Fibroblast of pulmonary artery (primary cell): ENCODE measurements at regions not wholly inside any gene's neighbourhood (a gene's known extent, or its start where the extent isn't known, plus 50 kb on each side); places are given as distances from the start of the nearest gene placed in this dataset.
A peak's percentile ranks its signal among the peaks of the same experiment; 100 is the strongest.

ENCODE experiments used
- DNase-seq: peaks from one replicate; pipeline ENCODE4 v3.0.0-alpha.2; 2010; ENCODE audit warnings: low read depth
- H3K4me3 ChIP-seq: replicated peaks from 2 replicates; pipeline ENCODE4 v1.5.1; 2011; ENCODE audit warnings: low read depth, mild to moderate bottlenecking, control low read depth, low read length, moderate library complexity
- TF ChIP-seq, protein P1 (sequence below): IDR thresholded peaks from 2 replicates; pipeline ENCODE4 v1.5.1; 2011; ENCODE audit warnings: mild to moderate bottlenecking, control low read depth, low read length, inconsistent platforms; ENCODE audit errors: missing control alignments

DNA sequence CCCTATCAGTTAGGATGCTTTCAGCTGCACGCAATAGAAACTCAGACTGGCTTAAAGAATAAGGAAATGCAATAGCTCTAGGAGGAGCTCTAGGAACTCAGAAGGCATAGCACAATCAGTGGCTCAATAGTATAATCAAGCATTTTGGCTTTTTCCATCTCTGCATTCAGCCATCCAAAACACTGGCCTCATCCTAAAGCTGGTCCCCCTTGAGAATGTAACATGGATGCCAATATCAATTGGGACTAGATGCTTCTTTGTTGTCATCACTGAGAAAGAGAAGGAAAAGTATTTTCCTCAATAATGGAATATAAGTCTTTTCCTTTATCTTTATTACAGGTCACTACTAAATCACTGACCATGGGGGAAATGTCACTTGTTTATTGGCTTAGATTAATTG, 509.5 kb downstream of the PLPP3 start:
- H3K4me3 ChIP-seq, result no peak overlapping the region
- TF ChIP-seq, protein P1, sequence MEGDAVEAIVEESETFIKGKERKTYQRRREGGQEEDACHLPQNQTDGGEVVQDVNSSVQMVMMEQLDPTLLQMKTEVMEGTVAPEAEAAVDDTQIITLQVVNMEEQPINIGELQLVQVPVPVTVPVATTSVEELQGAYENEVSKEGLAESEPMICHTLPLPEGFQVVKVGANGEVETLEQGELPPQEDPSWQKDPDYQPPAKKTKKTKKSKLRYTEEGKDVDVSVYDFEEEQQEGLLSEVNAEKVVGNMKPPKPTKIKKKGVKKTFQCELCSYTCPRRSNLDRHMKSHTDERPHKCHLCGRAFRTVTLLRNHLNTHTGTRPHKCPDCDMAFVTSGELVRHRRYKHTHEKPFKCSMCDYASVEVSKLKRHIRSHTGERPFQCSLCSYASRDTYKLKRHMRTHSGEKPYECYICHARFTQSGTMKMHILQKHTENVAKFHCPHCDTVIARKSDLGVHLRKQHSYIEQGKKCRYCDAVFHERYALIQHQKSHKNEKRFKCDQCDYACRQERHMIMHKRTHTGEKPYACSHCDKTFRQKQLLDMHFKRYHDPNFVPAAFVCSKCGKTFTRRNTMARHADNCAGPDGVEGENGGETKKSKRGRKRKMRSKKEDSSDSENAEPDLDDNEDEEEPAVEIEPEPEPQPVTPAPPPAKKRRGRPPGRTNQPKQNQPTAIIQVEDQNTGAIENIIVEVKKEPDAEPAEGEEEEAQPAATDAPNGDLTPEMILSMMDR, result no peak
- no peak for DNase-seq

DNA sequence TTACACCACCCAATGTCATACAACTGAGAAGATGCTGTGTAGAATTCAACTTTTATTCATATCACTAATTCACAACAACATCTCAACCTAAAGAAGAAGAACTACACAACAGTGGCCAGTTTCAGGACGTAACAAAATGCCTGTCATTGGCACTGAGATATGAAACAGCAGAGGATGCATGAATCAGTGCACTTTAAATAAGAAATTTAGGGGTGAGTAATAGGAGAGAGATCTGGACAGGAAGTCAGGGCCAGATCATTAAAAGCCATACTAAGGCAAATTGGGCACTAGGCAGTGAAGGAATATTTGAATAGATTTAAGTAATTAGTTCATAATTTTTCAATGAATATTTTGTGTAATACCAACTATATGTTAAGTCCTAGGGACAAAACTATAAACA, 510.5 kb downstream of the PLPP3 start:
- no peak overlapping the region for H3K4me3 ChIP-seq
- TF ChIP-seq, protein P1, result no peak
- DNase-seq, result peak; percentile 51

DNA sequence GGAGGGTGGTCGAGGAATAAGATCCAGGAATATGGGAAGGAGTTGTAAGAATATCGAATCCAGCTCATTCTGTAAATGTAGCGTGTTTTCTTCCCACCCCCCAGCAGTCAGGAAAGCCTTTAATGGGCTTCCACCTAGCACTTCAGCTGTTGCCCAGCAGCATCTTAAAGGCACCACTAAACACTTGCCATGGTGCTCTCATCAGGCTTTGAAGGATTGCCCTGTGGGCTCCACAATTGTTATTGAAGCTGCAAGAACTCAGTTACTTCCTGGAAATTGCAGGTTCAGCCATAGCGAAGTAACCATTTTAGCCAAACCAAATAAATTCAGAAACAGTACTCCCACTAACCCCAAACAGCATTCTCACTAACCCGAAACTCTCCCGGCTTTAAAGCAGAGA, 511.2 kb downstream of the PLPP3 start:
- no peak overlapping the region for H3K4me3 ChIP-seq
- TF ChIP-seq, protein P1, result no peak
- no peak for DNase-seq

DNA sequence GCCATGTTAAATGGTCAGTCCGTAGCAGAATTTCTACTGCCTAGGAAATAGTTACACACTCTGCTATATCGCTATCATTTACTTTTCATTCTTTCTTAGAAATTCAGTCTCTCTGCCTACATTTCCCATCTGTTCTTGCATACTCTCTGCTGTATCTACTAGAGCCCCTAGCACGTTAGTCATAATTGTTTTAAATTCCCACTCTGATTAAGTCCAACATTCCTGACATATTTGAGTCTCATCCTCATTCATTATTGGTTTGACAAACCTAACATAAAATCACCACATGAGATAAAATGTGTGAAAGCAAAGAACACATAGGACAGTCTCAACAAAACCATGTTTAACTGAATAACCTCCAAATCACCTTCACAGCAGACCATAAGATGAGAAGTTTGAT, 513.6 kb downstream of the PLPP3 start:
- TF ChIP-seq, protein P1, result no peak
- peak; percentile 22 for DNase-seq
- H3K4me3 ChIP-seq, result no peak overlapping the region

DNA sequence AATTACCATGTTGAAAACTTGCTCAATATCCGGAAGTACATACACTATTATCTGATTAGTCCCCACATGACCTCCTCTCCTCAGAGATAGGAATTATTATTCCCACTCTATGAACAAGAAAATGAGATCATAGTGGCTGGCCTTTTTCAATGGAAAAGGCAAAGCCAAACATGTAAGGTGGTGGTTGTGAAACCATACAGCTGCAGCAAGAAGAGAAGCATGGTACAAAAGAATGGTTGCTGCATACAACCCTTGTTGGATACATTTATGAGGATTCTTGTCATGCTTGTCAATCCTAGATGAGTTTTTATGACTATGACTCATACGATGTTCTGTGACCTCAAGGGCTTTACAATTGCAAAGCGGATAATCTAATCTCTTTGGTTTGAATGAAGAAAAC, 514.7 kb downstream of the PLPP3 start:
- TF ChIP-seq, protein P1, result no peak
- H3K4me3 ChIP-seq, result no peak overlapping the region
- peak; percentile 74 for DNase-seq

DNA sequence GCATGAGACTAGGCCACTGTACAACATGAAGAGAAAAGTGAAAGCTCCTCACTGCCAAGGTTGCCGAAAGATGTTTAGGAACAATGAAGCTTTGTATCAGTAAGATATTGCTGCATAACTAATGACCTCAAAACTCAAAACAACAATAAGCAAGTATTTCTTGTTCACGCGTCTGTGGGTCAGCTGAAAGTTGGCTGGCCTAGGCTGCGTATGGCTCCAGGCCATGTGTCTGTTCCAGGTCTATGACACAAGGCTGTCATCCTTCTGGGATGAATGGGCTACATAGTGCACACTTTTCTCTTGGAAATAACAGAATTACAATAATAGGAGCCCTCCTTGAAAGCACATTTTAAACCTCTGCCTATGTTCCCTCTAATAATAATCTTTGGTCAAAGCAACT, 515.9 kb downstream of the PLPP3 start:
- no peak overlapping the region for H3K4me3 ChIP-seq
- DNase-seq, result peak; percentile 40
- TF ChIP-seq, protein P1, result no peak

DNA sequence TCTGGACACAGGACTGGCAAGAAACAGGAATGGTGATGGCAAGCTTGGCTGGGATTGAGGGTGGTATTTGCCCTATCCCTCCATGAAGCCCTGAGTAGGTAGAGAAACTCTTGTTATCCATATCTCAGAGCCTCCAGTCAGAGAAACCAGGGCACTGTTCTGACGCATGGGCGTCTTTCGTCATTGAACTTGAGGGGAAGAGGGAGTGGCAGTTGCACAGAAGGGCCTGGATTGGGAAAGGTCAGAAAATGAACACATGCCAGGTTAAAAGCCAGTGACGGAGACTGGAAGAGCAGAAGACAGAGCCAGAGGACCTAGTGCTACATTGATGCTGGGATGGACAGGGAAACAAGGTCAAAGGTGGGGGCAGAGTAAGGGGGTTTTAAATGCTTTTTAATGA, 516.7 kb downstream of the PLPP3 start:
- no peak for DNase-seq
- TF ChIP-seq, protein P1, result no peak
- H3K4me3 ChIP-seq, result no peak overlapping the region
